ENCODE measurements at regions not wholly inside any gene's neighbourhood (a gene's known extent, or its start where the extent isn't known, plus 50 kb on each side); places are given as distances from the start of the nearest gene placed in this dataset.
"Not testable (repeated sequence)": the region's sequence is repeated elsewhere in the genome, so short reads cannot be mapped to it uniquely, and the experiment has no call there.

DNA sequence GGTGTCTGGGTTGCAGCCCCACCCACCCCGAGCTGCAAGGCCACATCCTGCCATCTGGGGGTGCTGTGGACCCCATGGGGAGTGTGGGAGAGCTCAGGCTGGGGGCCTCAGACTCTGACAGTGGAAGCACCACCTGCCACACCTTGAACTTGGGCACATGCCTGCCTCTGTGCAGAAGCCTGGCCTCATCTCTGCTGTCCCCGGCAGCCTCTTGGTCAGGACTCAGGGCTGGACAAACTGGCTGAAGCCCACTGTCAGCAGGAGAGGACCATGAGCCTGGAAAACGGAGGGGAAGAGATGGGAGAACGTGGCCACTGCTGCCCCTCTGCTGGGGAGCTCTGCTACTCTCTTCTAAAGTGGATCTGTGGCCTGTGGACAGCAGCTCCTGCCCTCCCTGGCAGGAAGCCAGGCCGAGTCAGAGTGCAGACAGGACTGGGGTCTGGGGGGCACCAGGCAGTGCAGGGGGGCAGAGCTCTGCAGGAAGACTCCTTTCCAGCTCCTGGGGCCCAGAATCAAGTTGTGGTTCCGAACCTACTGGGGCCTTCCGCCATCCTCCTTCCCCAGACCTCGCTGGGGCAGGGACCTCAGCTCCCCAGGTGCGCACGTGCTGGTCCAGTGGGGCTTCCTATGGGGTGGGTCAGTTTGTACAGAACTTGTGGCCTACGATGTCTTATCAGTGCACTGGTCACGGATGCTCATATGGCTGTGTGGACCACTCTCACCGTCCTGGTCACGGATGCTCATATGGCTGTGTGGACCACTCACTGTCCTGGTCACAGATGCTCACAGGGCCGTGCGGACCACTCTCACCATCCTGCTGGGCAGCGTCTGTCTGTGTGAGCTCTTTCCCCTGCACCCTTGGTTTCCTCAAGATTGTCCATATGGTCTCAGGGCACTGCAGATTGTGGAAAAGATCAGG lies 207.7 kb downstream of the LAT start:
- H3K9me3 ChIP-seq: no peaks in the 10 kb centered on the region
- H3K4me1 ChIP-seq (ENCODE audit: control insufficient read depth in 1 of 2, low read depth in 2 of 2): no peaks in the 10 kb centered on the region
- H3K27ac ChIP-seq: no peak overlapping the region
- ATAC-seq (ENCODE audit: insufficient number of reproducible peaks, low FRiP score, low read depth) (no peak), DNase-seq (ENCODE audit: low spot score) (no peak)
- TF ChIP-seq CTCF (IDR thresholded peaks at IDR 0.05): no peak
- H3K36me3 ChIP-seq: no peaks in the 10 kb centered on the region
- no peaks in the 10 kb centered on the region for H3K27me3 ChIP-seq (replicated peaks; ENCODE audit: insufficient read depth)
- H3K4me3 ChIP-seq: no peak overlapping the region

DNA sequence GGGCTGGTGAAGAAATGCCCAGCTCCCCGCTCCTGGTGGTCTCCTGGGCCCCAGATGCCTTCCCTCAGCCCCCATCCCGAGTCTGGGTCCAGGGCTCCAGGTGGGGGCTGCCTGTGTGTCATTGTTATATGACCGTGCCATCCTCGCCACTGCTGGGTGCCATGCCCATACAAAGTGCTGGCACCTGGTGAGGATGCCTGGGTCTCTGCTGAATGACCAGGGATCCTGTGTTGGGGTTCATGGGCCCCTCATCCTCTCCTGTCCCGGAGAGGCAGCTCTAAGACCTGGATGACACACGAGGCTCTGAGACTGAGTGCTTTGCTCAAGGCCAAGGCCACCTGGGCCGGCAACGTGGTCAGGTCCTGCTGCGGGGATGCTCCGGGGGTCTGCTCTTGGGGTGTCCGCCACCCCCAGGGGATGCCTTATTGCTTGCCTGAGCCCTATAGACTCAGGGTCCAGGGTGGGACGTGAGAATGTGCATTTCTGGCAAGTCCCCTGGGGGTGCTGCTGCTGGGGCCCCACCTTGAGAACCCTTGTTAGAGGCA lies 206.9 kb downstream of the LAT start:
- H3K27me3 ChIP-seq (replicated peaks; ENCODE audit: insufficient read depth); H3K4me1 ChIP-seq (ENCODE audit: control insufficient read depth in 1 of 2, low read depth in 2 of 2); ATAC-seq (ENCODE audit: insufficient number of reproducible peaks, low FRiP score, low read depth); H3K27ac ChIP-seq; H3K4me3 ChIP-seq; DNase-seq (ENCODE audit: low spot score); H3K36me3 ChIP-seq; H3K9me3 ChIP-seq: not testable (repeated sequence)

GRCh38 chr16:29190553-29191431 lies 205.9 kb downstream of the LAT start:
- not testable (repeated sequence) for H3K27ac ChIP-seq; H3K27me3 ChIP-seq (replicated peaks; ENCODE audit: insufficient read depth); H3K9me3 ChIP-seq; H3K4me3 ChIP-seq; H3K36me3 ChIP-seq; H3K4me1 ChIP-seq (ENCODE audit: control insufficient read depth in 1 of 2, low read depth in 2 of 2); DNase-seq (ENCODE audit: low spot score); ATAC-seq (ENCODE audit: insufficient number of reproducible peaks, low FRiP score, low read depth)

DNA sequence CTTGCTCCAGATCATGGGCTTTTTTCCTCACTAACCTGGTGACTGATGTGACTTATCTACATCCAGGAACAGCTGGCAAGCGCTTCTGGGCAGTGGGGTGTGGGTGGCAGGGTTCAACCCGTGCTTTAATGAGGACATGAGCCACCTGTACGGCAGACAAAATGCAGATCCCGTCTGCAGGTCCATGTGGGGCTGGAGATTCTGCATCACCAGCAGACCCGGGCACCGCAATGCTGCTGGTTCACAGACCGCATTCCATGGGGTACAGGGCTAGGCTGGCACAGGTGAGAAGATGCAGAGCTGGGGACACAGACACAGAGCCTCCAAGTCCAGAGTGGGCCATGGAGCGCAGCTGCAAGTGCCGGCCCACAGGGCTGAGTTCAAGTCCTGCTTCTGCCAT lies 204.0 kb downstream of the LAT start:
- not testable (repeated sequence) for H3K9me3 ChIP-seq; H3K4me1 ChIP-seq (ENCODE audit: control insufficient read depth in 1 of 2, low read depth in 2 of 2); DNase-seq (ENCODE audit: low spot score)

GRCh38 chr16:29186306-29187220 lies 201.7 kb downstream of the LAT start:
- not testable (repeated sequence) for H3K4me3 ChIP-seq; H3K27ac ChIP-seq; H3K36me3 ChIP-seq; DNase-seq (ENCODE audit: low spot score); ATAC-seq (ENCODE audit: insufficient number of reproducible peaks, low FRiP score, low read depth); H3K4me1 ChIP-seq (ENCODE audit: control insufficient read depth in 1 of 2, low read depth in 2 of 2); H3K27me3 ChIP-seq (replicated peaks; ENCODE audit: insufficient read depth); H3K9me3 ChIP-seq

More for the DNA sequence above, 204.0 kb downstream of the LAT start:
- H3K27ac ChIP-seq; H3K4me3 ChIP-seq; H3K27me3 ChIP-seq (replicated peaks; ENCODE audit: insufficient read depth); H3K36me3 ChIP-seq; ATAC-seq (ENCODE audit: insufficient number of reproducible peaks, low FRiP score, low read depth): not testable (repeated sequence)

DNA sequence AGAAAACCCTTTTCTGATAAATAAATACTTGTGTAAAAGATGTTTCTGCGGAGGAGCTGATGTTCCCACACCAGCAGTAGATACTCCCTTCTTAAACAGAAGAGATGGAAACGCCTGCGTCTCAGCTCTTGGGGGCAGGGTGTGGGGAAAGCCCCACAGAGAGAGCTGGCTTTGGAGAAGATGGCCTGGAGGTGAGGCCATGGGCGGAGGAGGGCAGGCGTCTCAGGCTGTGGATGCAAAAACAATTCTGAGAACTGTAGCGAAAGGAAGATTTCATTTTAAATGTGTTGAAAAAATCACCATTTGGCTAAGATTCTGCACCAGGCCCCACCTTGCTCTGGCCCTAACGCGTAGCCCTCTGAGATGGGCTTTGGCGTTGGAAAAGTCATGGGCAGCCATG lies 201.0 kb downstream of the LAT start:
- H3K36me3 ChIP-seq; H3K27me3 ChIP-seq (replicated peaks; ENCODE audit: insufficient read depth); ATAC-seq (ENCODE audit: insufficient number of reproducible peaks, low FRiP score, low read depth); H3K4me1 ChIP-seq (ENCODE audit: control insufficient read depth in 1 of 2, low read depth in 2 of 2); DNase-seq (ENCODE audit: low spot score); H3K4me3 ChIP-seq; H3K9me3 ChIP-seq; H3K27ac ChIP-seq: not testable (repeated sequence)

GRCh38 chr16:29184738-29185438 lies 200.0 kb downstream of the LAT start:
- not testable (repeated sequence) for H3K27me3 ChIP-seq (replicated peaks; ENCODE audit: insufficient read depth); H3K36me3 ChIP-seq; H3K27ac ChIP-seq; H3K4me3 ChIP-seq; DNase-seq (ENCODE audit: low spot score); H3K4me1 ChIP-seq (ENCODE audit: control insufficient read depth in 1 of 2, low read depth in 2 of 2); ATAC-seq (ENCODE audit: insufficient number of reproducible peaks, low FRiP score, low read depth); H3K9me3 ChIP-seq

DNA sequence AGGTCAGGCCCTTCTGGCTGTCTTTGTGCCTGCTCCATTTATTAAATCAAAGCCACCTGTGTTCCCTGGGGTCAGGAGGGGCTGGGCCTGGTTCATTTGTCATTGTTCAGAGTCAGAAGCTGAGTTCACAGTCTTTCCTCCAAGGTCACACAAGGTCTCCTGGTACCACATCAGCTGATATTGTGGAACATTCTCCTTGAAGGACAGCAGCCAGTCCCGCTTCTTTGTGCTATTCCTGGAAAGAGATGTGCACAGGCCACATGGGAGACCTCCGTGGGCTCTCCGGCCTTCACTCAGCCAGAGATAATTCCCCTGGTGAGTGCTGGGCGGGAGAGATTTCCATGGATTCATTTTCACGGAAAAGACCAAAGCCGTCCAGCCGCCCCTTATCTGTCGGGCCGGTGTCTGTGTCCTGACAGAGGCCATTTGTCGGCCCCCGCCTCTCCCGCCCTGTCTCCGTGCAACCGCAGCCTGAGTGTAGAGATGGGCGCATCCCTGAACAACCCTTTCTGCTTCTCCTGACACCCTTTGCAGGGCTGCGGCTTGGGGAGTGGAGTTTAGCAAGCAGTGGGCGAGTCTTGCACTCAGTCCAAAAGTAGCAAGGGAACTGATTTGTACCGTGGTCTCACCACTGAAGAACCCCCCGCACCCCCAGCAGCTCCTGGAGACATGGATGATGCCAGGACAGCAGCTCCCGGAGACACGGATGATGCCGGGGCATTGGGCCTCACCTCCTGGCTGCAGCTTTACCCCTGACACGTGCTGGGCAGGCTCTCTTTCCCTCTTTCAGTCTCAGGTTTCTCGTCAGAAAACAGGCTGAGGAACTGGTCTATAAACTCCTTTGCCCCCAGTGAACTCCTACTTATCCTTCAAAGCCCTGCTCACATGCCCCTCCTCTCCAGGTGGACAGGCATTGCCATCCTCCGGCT lies 198.4 kb downstream of the LAT start:
- H3K4me1 ChIP-seq (ENCODE audit: control insufficient read depth in 1 of 2, low read depth in 2 of 2); H3K27ac ChIP-seq; H3K27me3 ChIP-seq (replicated peaks; ENCODE audit: insufficient read depth); H3K36me3 ChIP-seq; DNase-seq (ENCODE audit: low spot score); H3K9me3 ChIP-seq; H3K4me3 ChIP-seq; ATAC-seq (ENCODE audit: insufficient number of reproducible peaks, low FRiP score, low read depth): not testable (repeated sequence)

Data from thoracic aorta (tissue), 2 donors.